A549 (cell line): ENCODE measurements at regions not wholly inside any gene's neighbourhood (a gene's known extent, or its start where the extent isn't known, plus 50 kb on each side); places are given as distances from the start of the nearest gene placed in this dataset.

ENCODE experiments used
- ATAC-seq, 2 experiments: fragments of 200-7000 bp in 1 of 2; fragments of >200 bp in 1 of 2; cut with Nextera tagmentation in 1 of 2; cut with Tn5 transposase in 1 of 2; 3 replicates each; pipeline versions ENCODE4 v1.8.0 to v1.9.1; 2018 to 2020; ENCODE audit warnings: mild to moderate bottlenecking in 1 of 2, moderate library complexity in 1 of 2
- CTCF ChIA-PET: fragments of 300-600 bp; sonication (Branson Sonifier 250); formaldehyde crosslinking; extraction: SDS; loops from one replicate; lab custom pipeline; 2021; ENCODE audit warnings: antibody characterized with exemption, inconsistent platforms; lab: Yijun Ruan, JAX
- POLR2A ChIA-PET: fragments of 350-600 bp; formaldehyde crosslinking; extraction: SDS; loops from one replicate; lab custom pipeline; 2021; ENCODE audit warnings: antibody characterized with exemption, inconsistent platforms; lab: Yijun Ruan, JAX
- DNase-seq, 2 experiments: peaks; one replicate each; pipeline versions ENCODE4 v3.0.0 to v3.0.0-alpha.2; 2011 to 2016; ENCODE audit warnings: low read depth in 1 of 2, low spot score in 1 of 2
- FAIRE-seq: peaks from 2 replicates; lab custom pipeline; 2011; peaks lifted over from hg19 to GRCh38; lab: Jason Lieb, UNC
- H3K27ac ChIP-seq, 2 experiments: fragments of >200 bp; sonication (Bioruptor Twin); formaldehyde crosslinking; 3 replicates each; pipeline ENCODE4 v1.5.1; 2016 to 2017
- H3K4me1 ChIP-seq: fragments of >200 bp; sonication (Bioruptor Twin); formaldehyde crosslinking; 3 replicates; pipeline ENCODE4 v1.6.1; 2016
- H3K4me2 ChIP-seq: fragments of >200 bp; sonication (Bioruptor Twin); formaldehyde crosslinking; 3 replicates; pipeline ENCODE4 v1.6.1; 2016
- H3K4me3 ChIP-seq: fragments of >200 bp; sonication (Bioruptor Twin); formaldehyde crosslinking; 3 replicates; pipeline ENCODE4 v1.5.1; 2016
- H3K9me3 ChIP-seq: fragments of >200 bp; sonication (Bioruptor Twin); formaldehyde crosslinking; 3 replicates; pipeline ENCODE4 v1.6.1; 2016
- BCL3 ChIP-seq: fragments of >200 bp; sonication (Bioruptor Twin); formaldehyde crosslinking; IDR thresholded peaks from 3 replicates; pipeline ENCODE4 v1.6.1; 2016
- CBX8 ChIP-seq: fragments of 200-600 bp; sonication (generic); IDR thresholded peaks from 2 replicates; pipeline ENCODE4 v1.6.1; 2016
- CHD4 ChIP-seq: fragments of 200-600 bp; sonication (generic); IDR thresholded peaks from 2 replicates; pipeline ENCODE4 v1.6.1; 2016; ENCODE audit warnings: antibody characterized with exemption, mild to moderate bottlenecking, borderline replicate concordance
- EHF ChIP-seq: fragments of 250-450 bp; sonication (Bioruptor Pico); IDR thresholded peaks from 2 replicates; pipeline ENCODE4 v1.5.0; 2020; ENCODE audit warnings: mild to moderate bottlenecking
- ESRRA ChIP-seq: fragments of 150-350 bp; IDR thresholded peaks from 2 replicates; pipeline ENCODE4 v1.6.1; 2014; ENCODE audit warnings: mild to moderate bottlenecking, low read length, borderline replicate concordance
- FOSB ChIP-seq: fragments of 250-450 bp; sonication (Bioruptor Pico); IDR thresholded peaks from 2 replicates; pipeline ENCODE4 v1.5.0; 2020; ENCODE audit warnings: mild to moderate bottlenecking, moderate library complexity
- FOXS1 ChIP-seq: fragments of 250-450 bp; sonication (Bioruptor Pico); IDR thresholded peaks from 2 replicates; pipeline ENCODE4 v1.5.0; 2020; ENCODE audit warnings: mild to moderate bottlenecking, moderate library complexity
- HDAC2 ChIP-seq: fragments of 200-600 bp; sonication (generic); IDR thresholded peaks from 2 replicates; pipeline ENCODE4 v1.6.1; 2016
- HEYL ChIP-seq: fragments of 250-450 bp; sonication (Bioruptor Pico); IDR thresholded peaks from 2 replicates; pipeline ENCODE4 v1.8.0; 2021; ENCODE audit warnings: mild to moderate bottlenecking, moderate library complexity
- HMGXB4 ChIP-seq: fragments of 250-450 bp; sonication (Bioruptor Pico); IDR thresholded peaks from 2 replicates; pipeline ENCODE4 v1.5.0; 2021; ENCODE audit warnings: mild to moderate bottlenecking, moderate library complexity, borderline replicate concordance
- JUNB ChIP-seq: fragments of >200 bp; sonication (Bioruptor Twin); formaldehyde crosslinking; IDR thresholded peaks from 2 replicates; pipeline ENCODE4 v1.6.1; 2016
- KDM5A ChIP-seq: fragments of 200-600 bp; sonication (generic); IDR thresholded peaks from 2 replicates; pipeline ENCODE4 v1.6.1; 2016; ENCODE audit warnings: antibody characterized with exemption, mild to moderate bottlenecking
- MAFK ChIP-seq: fragments of 450-650 bp; IDR thresholded peaks from 2 replicates; pipeline ENCODE4 v1.6.1; 2014; ENCODE audit not compliant: partially characterized antibody
- MAZ ChIP-seq: fragments of 150-350 bp; IDR thresholded peaks from 2 replicates; pipeline ENCODE4 v1.6.1; 2014; ENCODE audit warnings: antibody characterized with exemption, low read depth, low read length, borderline replicate concordance
- NFE2L2 ChIP-seq: fragments of 150-350 bp; conservative IDR thresholded peaks from 2 replicates; pipeline ENCODE4 v1.6.1; 2014; ENCODE audit warnings: low read length
- NR3C1 ChIP-seq: fragments of >200 bp; sonication (Bioruptor Twin); formaldehyde crosslinking; IDR thresholded peaks from 3 replicates; pipeline ENCODE4 v1.6.1; 2017
- PBX3 ChIP-seq: IDR thresholded peaks from 2 replicates; pipeline ENCODE4 v1.6.1; 2012
- POLR2AphosphoS2 ChIP-seq: conservative IDR thresholded peaks from 2 replicates; pipeline ENCODE4 v1.6.1; 2012; ENCODE audit warnings: low read length, improper control_type of control experiment, inconsistent platforms
- RAD21 ChIP-seq, 2 experiments: fragments of >200 bp in 1 of 2; sonication (Bioruptor Twin) in 1 of 2; formaldehyde crosslinking in 1 of 2; IDR thresholded peaks in 1 of 2; conservative IDR thresholded peaks in 1 of 2; 2 replicates in 1 of 2; 3 replicates in 1 of 2; pipeline ENCODE4 v1.6.1; 2012 to 2018; ENCODE audit warnings: inconsistent platforms in 1 of 2
- RFX5 ChIP-seq: fragments of 450-650 bp; IDR thresholded peaks from 2 replicates; pipeline ENCODE4 v1.7.1; 2014; ENCODE audit warnings: antibody characterized with exemption, mild to moderate bottlenecking, moderate library complexity
- SMC3 ChIP-seq: fragments of >200 bp; sonication (Bioruptor Twin); formaldehyde crosslinking; IDR thresholded peaks from 3 replicates; pipeline ENCODE4 v1.6.1; 2018; ENCODE audit warnings: inconsistent platforms
- SREBF2 ChIP-seq: fragments of 450-650 bp; IDR thresholded peaks from 2 replicates; pipeline ENCODE4 v1.6.1; 2014; ENCODE audit warnings: mild to moderate bottlenecking, moderate library complexity
- TP53 ChIP-seq: fragments of 250-450 bp; sonication (Bioruptor Pico); IDR thresholded peaks from 2 replicates; pipeline ENCODE4 v1.5.0; 2021; ENCODE audit warnings: mild to moderate bottlenecking, moderate library complexity
- ZFP36 ChIP-seq: fragments of 450-650 bp; IDR thresholded peaks from 2 replicates; pipeline ENCODE4 v1.6.1; 2014; ENCODE audit warnings: borderline replicate concordance; ENCODE audit not compliant: partially characterized antibody
- ZNF302 ChIP-seq: fragments of 250-450 bp; sonication (Bioruptor Pico); IDR thresholded peaks from 2 replicates; pipeline ENCODE4 v1.9.0; 2021; ENCODE audit warnings: inconsistent platforms, mild to moderate bottlenecking, moderate library complexity
- WGBS: methylation state at CpG from one replicate; pipeline ENCODE4 v1.1.6; 2017; ENCODE audit errors: missing lambda C conversion rate; 5-methylcytosine and 5-hydroxymethylcytosine counted together

- no peak for ATAC-seq
- Histone ChIP-seq H3K27ac (no peak overlapping the region), H3K4me3 (no peak overlapping the region), H3K4me1 (peaks cover 12% of the 10 kb centered on the region; the same call in 2 of the 3 replicates), H3K9me3 (no peaks in the 10 kb centered on the region), H3K4me2 (no peak overlapping the region)
- ChIA-PET POLR2A (no interaction called here), CTCF (interaction anchor here (0.9 to 1.3 kb wide), 2 partner anchors 65 to 68 kb away, joined by 3 read pairs; no protein-coding TSS in a partner anchor)
- no peak for DNase-seq
- FAIRE-seq: no peak
- WGBS: 89% methylated on average over 7 of the region's 7 CpGs
- TF ChIP-seq TP53 (CRISPR knock-in tag): no peak
- no peak for TF ChIP-seq PBX3
- no peak for TF ChIP-seq CHD4
- TF ChIP-seq SMC3: no peak
- no peak for TF ChIP-seq BCL3
- TF ChIP-seq POLR2AphosphoS2: no peak
- no peak for TF ChIP-seq ESRRA
- TF ChIP-seq CBX8: no peak
- TF ChIP-seq RFX5: no peak
Measured at GRCh38 chr6:138656364-138657064, 117.1 kb upstream of the CCDC28A start.

GRCh38 chr6:138657065-138657425 lies 116.5 kb upstream of the CCDC28A start:
- POLR2A ChIA-PET: no interaction called here

More at GRCh38 chr6:138657065-138657425, 116.5 kb upstream of the CCDC28A start:
- 66% methylated on average over 2 of the region's 2 CpGs for WGBS
- Histone ChIP-seq H3K27ac (no peak overlapping the region), H3K9me3 (no peaks in the 10 kb centered on the region), H3K4me1 (peaks cover 17% of the 10 kb centered on the region), H3K4me3 (no peak overlapping the region), H3K4me2 (no peak overlapping the region)
- ATAC-seq (no peak), FAIRE-seq (no peak), DNase-seq (no peak)
- CTCF ChIA-PET: no interaction called here
- no peak for TF ChIP-seq KDM5A
- TF ChIP-seq HEYL (CRISPR knock-in tag): no peak
- TF ChIP-seq NFE2L2: no peak
- TF ChIP-seq MAZ: no peak
- no peak for TF ChIP-seq NR3C1
- no peak for TF ChIP-seq MAFK
- TF ChIP-seq HMGXB4 (CRISPR knock-in tag): no peak
- TF ChIP-seq RAD21 (conservative IDR thresholded peaks at IDR 0.05 in 1 of 2, IDR thresholded peaks at IDR 0.05 in 1 of 2): no peak
- no peak for TF ChIP-seq JUNB
- TF ChIP-seq RFX5: no peak
- TF ChIP-seq HDAC2: no peak
- no peak for TF ChIP-seq FOSB (CRISPR knock-in tag)
- TF ChIP-seq SREBF2: no peak
- TF ChIP-seq BCL3: no peak
- no peak for TF ChIP-seq ZNF302
- TF ChIP-seq ZFP36: no peak
- no peak for TF ChIP-seq FOXS1 (CRISPR knock-in tag)
- no peak for TF ChIP-seq TP53 (CRISPR knock-in tag)
- TF ChIP-seq EHF (CRISPR knock-in tag): no peak
